ENCODE measurements at regions not wholly inside any gene's neighbourhood (a gene's known extent, or its start where the extent isn't known, plus 50 kb on each side); places are given as distances from the start of the nearest gene placed in this dataset.

DNA sequence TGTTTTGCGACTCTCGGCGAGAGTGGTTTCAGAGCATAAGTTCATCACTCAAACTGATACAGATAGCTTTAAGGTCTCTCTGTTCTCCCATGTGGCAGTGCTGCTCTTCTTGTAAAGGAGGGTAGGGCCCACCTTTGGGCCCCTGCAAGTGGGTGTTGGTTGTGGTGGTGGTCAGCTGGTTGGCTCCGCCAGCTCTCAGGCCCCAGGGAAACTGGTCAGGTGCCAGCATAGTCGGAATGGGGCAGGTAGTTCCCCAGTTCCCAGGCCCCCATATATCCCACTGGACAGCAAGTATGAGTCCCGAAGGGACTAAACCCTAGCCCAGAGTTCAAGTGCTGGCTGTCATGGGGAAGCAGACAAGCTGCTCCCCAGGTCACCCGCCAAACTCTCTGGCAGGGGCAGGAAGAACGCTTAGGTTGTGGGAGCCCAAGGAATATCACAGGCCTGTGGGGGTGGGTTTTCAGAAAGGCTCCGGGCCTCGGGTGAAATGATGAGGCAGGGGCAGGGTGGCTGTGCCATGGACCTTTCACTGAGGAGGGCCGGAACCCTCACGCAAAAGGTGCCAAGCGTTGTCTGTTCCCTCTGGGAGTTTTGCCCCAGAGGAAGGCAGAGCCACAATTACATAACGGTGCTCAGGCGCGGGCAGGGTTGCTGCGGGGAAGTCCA is 185.1 kb downstream of the EFHB start:
- H3K27me3 ChIP-seq (ENCODE audit: control insufficient read depth, insufficient read depth, low read length, poor library complexity, severe bottlenecking) = no peaks in the 10 kb centered on the region
- no peak overlapping the region for H3K4me3 Mint-ChIP-seq
- peaks cover 2% of the 10 kb centered on the region for H3K27me3 Mint-ChIP-seq (ENCODE audit: insufficient read depth)
- peaks cover 3% of the 10 kb centered on the region for H3K4me1 Mint-ChIP-seq
- TF ChIP-seq, protein P1, sequence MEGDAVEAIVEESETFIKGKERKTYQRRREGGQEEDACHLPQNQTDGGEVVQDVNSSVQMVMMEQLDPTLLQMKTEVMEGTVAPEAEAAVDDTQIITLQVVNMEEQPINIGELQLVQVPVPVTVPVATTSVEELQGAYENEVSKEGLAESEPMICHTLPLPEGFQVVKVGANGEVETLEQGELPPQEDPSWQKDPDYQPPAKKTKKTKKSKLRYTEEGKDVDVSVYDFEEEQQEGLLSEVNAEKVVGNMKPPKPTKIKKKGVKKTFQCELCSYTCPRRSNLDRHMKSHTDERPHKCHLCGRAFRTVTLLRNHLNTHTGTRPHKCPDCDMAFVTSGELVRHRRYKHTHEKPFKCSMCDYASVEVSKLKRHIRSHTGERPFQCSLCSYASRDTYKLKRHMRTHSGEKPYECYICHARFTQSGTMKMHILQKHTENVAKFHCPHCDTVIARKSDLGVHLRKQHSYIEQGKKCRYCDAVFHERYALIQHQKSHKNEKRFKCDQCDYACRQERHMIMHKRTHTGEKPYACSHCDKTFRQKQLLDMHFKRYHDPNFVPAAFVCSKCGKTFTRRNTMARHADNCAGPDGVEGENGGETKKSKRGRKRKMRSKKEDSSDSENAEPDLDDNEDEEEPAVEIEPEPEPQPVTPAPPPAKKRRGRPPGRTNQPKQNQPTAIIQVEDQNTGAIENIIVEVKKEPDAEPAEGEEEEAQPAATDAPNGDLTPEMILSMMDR (conservative IDR thresholded peaks at IDR 0.05) = no peak
- H3K9ac ChIP-seq (ENCODE audit: extremely low read depth, low read length, poor library complexity, severe bottlenecking) = no peak overlapping the region
- H3K9me3 Mint-ChIP-seq = peaks cover 1% of the 10 kb centered on the region
- 92 to 93% methylated on average over 11 to 17 of the region's 17 CpGs for WGBS, 2 experiments (ENCODE audit: insufficient coverage in 1 of 2, insufficient read length in 1 of 2)
- no peaks in the 10 kb centered on the region for H3K9me3 ChIP-seq (ENCODE audit: control insufficient read depth, low read length)
- no peak overlapping the region for H3K4me3 ChIP-seq (ENCODE audit: low read length)
- no peaks in the 10 kb centered on the region for H3K4me1 ChIP-seq (ENCODE audit: control insufficient read depth, insufficient read depth, low read length)
- no peak overlapping the region for H3K27ac ChIP-seq (ENCODE audit: low read depth, low read length)
- H3K36me3 Mint-ChIP-seq (ENCODE audit: low read depth) = no peaks in the 10 kb centered on the region
- no peaks in the 10 kb centered on the region for H3K36me3 ChIP-seq (ENCODE audit: control insufficient read depth, insufficient read depth, low read length)
- DNase-seq = no peak
- no peak overlapping the region for H3K27ac Mint-ChIP-seq

DNA sequence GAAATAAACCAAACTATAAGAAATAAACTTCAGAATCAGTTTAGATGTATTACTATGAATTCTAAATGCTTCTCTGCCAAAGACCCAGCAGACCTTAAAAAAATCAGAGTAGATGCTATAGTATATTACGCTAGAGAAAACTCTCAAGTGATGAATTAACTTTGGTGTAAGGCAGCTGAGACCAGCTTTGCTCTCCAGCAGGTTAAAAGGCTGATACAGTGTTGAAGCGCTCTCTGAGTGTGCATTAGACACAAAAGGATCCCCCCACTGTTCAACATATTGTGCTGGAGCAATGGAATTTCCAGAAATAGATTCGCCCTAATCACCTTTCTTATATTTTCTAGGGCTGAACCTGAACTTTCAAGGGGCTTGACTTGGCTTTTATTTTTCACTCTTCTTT is 190.0 kb downstream of the EFHB start:
- Mint-ChIP-seq H3K27ac (no peak overlapping the region), H3K36me3 (ENCODE audit: low read depth) (no peaks in the 10 kb centered on the region), H3K4me1 (peaks cover 3% of the 10 kb centered on the region), H3K9me3 (no peaks in the 10 kb centered on the region), H3K27me3 (ENCODE audit: insufficient read depth) (no peaks in the 10 kb centered on the region), H3K4me3 (no peak overlapping the region)
- H3K27me3 ChIP-seq (ENCODE audit: control insufficient read depth, insufficient read depth, low read length, poor library complexity, severe bottlenecking) = no peaks in the 10 kb centered on the region
- no peak for DNase-seq
- H3K4me3 ChIP-seq (ENCODE audit: low read length) = no peak overlapping the region
- no peaks in the 10 kb centered on the region for H3K36me3 ChIP-seq (ENCODE audit: control insufficient read depth, insufficient read depth, low read length)
- 78 to 83% methylated on average over 2 to 3 of the region's 3 CpGs for WGBS, 2 experiments (ENCODE audit: insufficient coverage in 1 of 2, insufficient read length in 1 of 2)
- H3K9ac ChIP-seq (ENCODE audit: extremely low read depth, low read length, poor library complexity, severe bottlenecking) = no peak overlapping the region
- no peak overlapping the region for H3K27ac ChIP-seq (ENCODE audit: low read depth, low read length)
- TF ChIP-seq, protein P1 (conservative IDR thresholded peaks at IDR 0.05) = no peak
- no peaks in the 10 kb centered on the region for H3K9me3 ChIP-seq (ENCODE audit: control insufficient read depth, low read length)
- no peaks in the 10 kb centered on the region for H3K4me1 ChIP-seq (ENCODE audit: control insufficient read depth, insufficient read depth, low read length)

DNA sequence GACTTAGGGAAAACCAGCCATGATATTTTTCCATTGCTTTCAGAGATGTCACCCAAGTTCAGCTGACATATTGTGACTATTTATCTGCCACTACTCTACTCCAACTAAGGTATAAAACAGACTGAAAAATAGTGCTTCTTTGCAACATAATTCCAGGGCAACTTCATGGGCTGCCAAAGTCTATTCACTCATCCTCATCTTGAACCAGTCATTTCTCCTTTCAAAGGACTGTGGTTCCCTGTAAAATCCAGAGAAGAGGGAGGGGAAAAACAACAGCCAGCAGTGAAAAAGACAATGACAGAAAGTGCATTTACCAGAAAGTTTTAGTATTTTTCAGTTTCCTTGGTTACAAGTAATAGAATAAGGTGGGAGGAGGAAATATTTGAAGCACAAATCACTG is 191.1 kb downstream of the EFHB start:
- DNase-seq = no peak
- Mint-ChIP-seq H3K4me1 (peaks cover 3% of the 10 kb centered on the region), H3K27me3 (ENCODE audit: insufficient read depth) (no peaks in the 10 kb centered on the region), H3K4me3 (no peak overlapping the region), H3K9me3 (no peaks in the 10 kb centered on the region), H3K36me3 (ENCODE audit: low read depth) (no peaks in the 10 kb centered on the region), H3K27ac (no peak overlapping the region)
- TF ChIP-seq, protein P1 (conservative IDR thresholded peaks at IDR 0.05) = no peak
- no peaks in the 10 kb centered on the region for H3K4me1 ChIP-seq (ENCODE audit: control insufficient read depth, insufficient read depth, low read length)
- no peak overlapping the region for H3K9ac ChIP-seq (ENCODE audit: extremely low read depth, low read length, poor library complexity, severe bottlenecking)
- no peaks in the 10 kb centered on the region for H3K27me3 ChIP-seq (ENCODE audit: control insufficient read depth, insufficient read depth, low read length, poor library complexity, severe bottlenecking)
- no peaks in the 10 kb centered on the region for H3K36me3 ChIP-seq (ENCODE audit: control insufficient read depth, insufficient read depth, low read length)
- H3K4me3 ChIP-seq (ENCODE audit: low read length) = no peak overlapping the region
- no peaks in the 10 kb centered on the region for H3K9me3 ChIP-seq (ENCODE audit: control insufficient read depth, low read length)
- H3K27ac ChIP-seq (ENCODE audit: low read depth, low read length) = no peak overlapping the region

Measured in endodermal cell (in vitro differentiated cells).